GM10248 (cell line): ENCODE measurements at regions not wholly inside any gene's neighbourhood (a gene's known extent, or its start where the extent isn't known, plus 50 kb on each side); places are given as distances from the start of the nearest gene placed in this dataset.

Experiments used
- CTCF ChIA-PET: fragments of 300-600 bp; sonication (Branson Sonifier 250); formaldehyde crosslinking; extraction: SDS; loops from one replicate; lab custom pipeline; 2021; ENCODE audit warnings: antibody characterized with exemption; lab: Yijun Ruan, JAX
- POLR2A ChIA-PET: fragments of 350-650 bp; sonication (Branson Sonifier 250); formaldehyde crosslinking; extraction: SDS; loops from one replicate; lab custom pipeline; 2020; ENCODE audit warnings: antibody characterized with exemption; lab: Yijun Ruan, JAX
- DNase-seq: peaks from one replicate; pipeline ENCODE4 v3.0.0; 2012; ENCODE audit errors: extremely low spot score
- TF ChIP-seq, protein P1 (sequence below): IDR thresholded peaks from 2 replicates; pipeline ENCODE4 v1.5.1; 2012; ENCODE audit warnings: mild to moderate bottlenecking, low read depth; ENCODE audit errors: extremely low read depth, missing control alignments, control extremely low read depth

DNA sequence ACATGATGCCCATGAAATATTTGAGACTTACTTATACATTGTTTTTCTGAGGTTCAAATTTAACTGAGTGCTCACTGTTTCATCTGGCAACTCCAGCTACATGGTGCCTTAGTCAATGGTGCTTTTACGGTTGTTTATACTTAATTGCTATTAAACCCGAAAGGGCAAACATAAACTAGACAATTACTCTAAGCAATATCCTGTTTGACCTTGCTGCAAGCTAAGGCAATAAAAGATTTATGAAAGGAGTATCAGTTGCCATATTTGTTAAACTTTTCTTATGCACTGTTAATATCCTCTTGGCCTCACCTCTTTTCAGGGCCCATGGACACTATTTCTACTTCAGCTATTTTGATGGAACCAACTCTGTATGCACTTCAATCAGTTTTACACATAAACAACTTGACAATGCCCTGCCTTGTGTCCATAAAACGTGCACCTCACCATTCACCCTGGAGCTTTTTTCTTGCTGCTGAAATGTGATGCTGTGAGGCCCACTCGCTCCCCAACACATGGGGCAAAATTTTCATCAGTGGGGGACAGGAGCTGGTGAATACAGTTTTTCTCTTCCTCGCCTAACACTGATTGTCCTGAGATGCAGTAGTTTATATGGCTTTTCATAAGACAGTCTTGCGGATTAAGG is 64.1 kb upstream of the HIF1A start:
- TF ChIP-seq, protein P1, sequence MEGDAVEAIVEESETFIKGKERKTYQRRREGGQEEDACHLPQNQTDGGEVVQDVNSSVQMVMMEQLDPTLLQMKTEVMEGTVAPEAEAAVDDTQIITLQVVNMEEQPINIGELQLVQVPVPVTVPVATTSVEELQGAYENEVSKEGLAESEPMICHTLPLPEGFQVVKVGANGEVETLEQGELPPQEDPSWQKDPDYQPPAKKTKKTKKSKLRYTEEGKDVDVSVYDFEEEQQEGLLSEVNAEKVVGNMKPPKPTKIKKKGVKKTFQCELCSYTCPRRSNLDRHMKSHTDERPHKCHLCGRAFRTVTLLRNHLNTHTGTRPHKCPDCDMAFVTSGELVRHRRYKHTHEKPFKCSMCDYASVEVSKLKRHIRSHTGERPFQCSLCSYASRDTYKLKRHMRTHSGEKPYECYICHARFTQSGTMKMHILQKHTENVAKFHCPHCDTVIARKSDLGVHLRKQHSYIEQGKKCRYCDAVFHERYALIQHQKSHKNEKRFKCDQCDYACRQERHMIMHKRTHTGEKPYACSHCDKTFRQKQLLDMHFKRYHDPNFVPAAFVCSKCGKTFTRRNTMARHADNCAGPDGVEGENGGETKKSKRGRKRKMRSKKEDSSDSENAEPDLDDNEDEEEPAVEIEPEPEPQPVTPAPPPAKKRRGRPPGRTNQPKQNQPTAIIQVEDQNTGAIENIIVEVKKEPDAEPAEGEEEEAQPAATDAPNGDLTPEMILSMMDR, result no peak
- CTCF ChIA-PET, result interaction anchor here (1.1 to 2.1 kb wide), 5 partner anchors 11 to 38 kb away, joined by 3 to 6 read pairs (median 3); no protein-coding TSS in a partner anchor
- POLR2A ChIA-PET, result no interaction called here
- DNase-seq, result no peak

DNA sequence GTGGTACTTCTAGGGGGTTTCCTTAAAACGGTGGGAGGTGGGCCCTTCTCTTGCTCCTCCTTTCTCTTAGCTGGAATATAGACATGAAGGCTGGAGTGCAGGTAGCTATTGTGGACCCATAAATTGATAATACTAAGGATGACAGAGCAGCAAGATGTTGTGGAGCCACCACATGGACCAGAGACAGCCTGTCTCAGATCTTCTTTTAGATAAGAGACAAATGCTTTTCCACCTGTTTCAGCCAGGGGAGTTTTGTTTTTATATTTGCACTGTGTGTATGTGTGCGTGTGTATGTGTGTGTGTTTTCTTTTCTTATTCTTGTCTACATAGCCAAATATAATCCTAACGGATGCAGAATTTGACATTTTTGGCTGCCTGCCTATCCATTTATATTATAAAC is 62.9 kb upstream of the HIF1A start:
- TF ChIP-seq, protein P1, result no peak
- no peak for DNase-seq
- POLR2A ChIA-PET, result no interaction called here
- CTCF ChIA-PET, result interaction anchor here (1.2 to 1.5 kb wide), 2 partner anchors 16 to 20 kb away, joined by 3 read pairs; no protein-coding TSS in a partner anchor

DNA sequence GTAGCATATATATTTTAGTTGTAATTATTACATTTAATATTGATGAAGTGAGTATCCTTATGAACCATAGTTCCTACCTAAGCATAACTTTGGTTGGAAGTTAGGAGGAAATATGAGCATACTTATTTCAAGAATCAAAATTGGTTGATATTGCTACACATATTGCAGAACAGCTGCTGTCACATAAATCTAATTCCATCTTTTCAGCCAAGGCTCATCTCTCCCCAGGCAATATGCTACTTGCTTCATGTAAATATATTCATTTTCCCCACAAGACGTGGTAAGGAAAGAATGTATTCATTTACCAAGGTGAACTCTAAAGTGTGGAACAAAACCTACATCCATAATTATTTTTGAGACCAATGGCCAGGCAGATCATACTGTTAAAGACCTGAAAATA is 62.5 kb upstream of the HIF1A start:
- no peak for DNase-seq
- ChIA-PET POLR2A (no interaction called here), CTCF (interaction anchor here (1.5 kb wide), 1 partner anchor 21 kb away, joined by 3 read pairs; no protein-coding TSS in a partner anchor)
- TF ChIP-seq, protein P1, result no peak

DNA sequence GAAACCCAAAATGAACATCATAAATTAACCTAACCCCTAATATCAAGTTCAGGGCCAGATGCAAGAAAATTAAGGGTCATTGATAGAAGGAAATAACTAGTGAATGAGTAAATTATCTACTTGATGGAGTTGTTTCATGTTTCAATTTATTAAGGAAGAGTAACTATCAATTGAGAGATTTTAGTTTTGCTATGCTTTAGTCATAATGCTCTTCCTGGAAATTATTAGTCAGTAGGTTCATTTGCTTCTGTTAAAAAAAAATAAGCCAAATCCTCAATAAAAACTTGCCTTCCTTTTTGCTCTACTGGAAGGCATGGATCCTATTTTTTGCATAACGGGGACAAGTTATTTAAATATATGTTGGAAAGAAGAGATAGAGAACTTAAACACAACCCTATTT is 59.0 kb upstream of the HIF1A start:
- TF ChIP-seq, protein P1, result no peak
- no peak for DNase-seq
- POLR2A ChIA-PET, result no interaction called here
- CTCF ChIA-PET, result interaction anchor here (1.8 kb wide), 1 partner anchor 62 kb away, joined by 4 read pairs; no protein-coding TSS in a partner anchor

DNA sequence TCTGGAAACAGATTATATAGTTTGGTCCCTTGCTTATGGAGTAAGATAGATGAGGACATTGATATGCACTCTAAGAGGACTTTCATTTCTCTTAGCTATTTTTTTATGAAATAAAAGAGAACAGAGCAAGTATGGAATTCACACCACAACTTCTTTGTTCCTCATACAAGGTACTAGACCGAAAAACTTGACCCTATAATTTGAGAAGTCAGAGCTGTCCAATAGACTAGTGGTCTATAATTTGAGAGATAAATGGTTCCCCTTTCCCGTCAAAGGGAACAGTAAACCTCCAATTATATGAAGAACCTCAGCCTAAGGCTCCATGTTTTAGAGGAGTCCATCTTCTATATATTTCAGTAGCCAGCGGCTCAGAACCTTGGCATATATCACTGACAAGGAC is 58.5 kb upstream of the HIF1A start:
- POLR2A ChIA-PET, result no interaction called here
- TF ChIP-seq, protein P1, result no peak
- CTCF ChIA-PET, result interaction anchor here (1.2 to 1.8 kb wide), 2 partner anchors 13 to 61 kb away, joined by 3 to 4 read pairs; no protein-coding TSS in a partner anchor
- DNase-seq, result no peak

DNA sequence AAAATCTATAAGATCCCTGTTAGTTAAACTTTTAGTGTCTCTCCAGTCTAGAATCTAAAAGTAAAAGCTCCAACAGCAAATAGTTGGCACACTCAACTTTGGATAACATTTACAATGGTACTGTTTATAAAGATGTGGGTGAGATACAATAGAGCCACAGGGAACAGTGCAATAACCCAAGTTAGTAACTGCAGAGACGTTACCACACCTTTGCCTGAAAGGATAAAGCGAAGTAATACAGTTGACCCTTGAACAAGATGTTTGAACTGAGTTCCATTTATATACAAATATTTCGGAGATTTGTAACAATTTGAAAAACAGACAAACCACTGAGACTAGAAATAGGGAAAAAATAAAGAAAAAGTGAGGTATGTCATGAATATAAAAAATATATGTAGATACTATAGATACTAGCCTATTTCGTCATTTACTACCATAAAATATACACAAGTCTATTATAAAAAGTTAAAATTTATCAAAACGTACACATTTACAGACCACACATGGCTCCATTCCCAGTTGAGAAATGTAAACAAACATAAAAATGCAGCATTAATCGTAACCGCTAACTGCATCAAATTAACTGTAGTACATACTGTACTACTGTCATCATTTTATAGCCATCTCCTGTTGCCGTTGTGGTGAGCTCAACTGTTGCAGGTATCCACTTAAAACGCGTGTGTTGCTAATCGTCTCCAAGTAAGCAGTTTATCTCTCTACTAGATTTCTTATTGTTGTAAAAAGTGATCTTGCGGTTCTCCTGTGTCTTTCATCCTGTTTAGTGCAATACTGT is 56.5 kb upstream of the HIF1A start:
- TF ChIP-seq, protein P1, result no peak
- CTCF ChIA-PET, result interaction anchor here (1.0 kb wide), 1 partner anchor 18 kb away, joined by 5 read pairs; no protein-coding TSS in a partner anchor
- POLR2A ChIA-PET, result no interaction called here
- DNase-seq, result no peak
